ENCODE measurements at regions not wholly inside any gene's neighbourhood (a gene's known extent, or its start where the extent isn't known, plus 50 kb on each side); places are given as distances from the start of the nearest gene placed in this dataset.

DNA sequence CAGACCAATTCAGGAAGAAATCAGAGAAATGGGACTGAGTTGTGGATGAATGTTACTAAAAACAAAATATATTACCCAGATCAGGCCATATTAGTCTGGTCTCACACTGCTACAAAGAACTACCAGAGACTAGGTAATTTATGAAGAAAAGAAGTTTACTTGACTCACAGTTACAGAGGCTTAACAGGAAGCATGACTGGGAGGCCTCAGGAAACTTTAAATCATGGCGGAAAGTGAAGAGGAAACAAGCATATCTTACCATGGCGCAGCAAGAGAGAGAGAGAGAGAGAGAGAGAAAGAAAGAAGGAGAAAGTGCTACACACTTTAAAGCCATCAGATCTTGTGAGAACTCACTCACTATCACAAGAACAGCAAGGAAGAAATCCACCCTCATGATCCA is 636.8 kb upstream of the GRM3 start:
- TF ChIP-seq, protein P1, sequence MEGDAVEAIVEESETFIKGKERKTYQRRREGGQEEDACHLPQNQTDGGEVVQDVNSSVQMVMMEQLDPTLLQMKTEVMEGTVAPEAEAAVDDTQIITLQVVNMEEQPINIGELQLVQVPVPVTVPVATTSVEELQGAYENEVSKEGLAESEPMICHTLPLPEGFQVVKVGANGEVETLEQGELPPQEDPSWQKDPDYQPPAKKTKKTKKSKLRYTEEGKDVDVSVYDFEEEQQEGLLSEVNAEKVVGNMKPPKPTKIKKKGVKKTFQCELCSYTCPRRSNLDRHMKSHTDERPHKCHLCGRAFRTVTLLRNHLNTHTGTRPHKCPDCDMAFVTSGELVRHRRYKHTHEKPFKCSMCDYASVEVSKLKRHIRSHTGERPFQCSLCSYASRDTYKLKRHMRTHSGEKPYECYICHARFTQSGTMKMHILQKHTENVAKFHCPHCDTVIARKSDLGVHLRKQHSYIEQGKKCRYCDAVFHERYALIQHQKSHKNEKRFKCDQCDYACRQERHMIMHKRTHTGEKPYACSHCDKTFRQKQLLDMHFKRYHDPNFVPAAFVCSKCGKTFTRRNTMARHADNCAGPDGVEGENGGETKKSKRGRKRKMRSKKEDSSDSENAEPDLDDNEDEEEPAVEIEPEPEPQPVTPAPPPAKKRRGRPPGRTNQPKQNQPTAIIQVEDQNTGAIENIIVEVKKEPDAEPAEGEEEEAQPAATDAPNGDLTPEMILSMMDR (IDR thresholded peaks at IDR 0.05), result no peak
- TF ChIP-seq POLR2A (IDR thresholded peaks at IDR 0.05), result no peak
- no peak for TF ChIP-seq POLR2AphosphoS5 (IDR thresholded peaks at IDR 0.05)
- TF ChIP-seq EP300 (IDR thresholded peaks at IDR 0.05), result no peak
